Parathyroid adenoma (tissue), 2 donors: ENCODE measurements at regions not wholly inside any gene's neighbourhood (a gene's known extent, or its start where the extent isn't known, plus 50 kb on each side); places are given as distances from the start of the nearest gene placed in this dataset.

Experiments used
- H2AFZ ChIP-seq: fragments of 300-600 bp; sonication (generic); one replicate; pipeline ENCODE4 v1.7.0; 2017; ENCODE audit warnings: antibody characterized with exemption, mild to moderate bottlenecking
- H3K27ac ChIP-seq: fragments of 300-600 bp; sonication (generic); one replicate; pipeline ENCODE4 v1.7.0; 2017
- H3K27me3 ChIP-seq: fragments of 300-600 bp; sonication (generic); one replicate; pipeline ENCODE4 v1.7.0; 2017; ENCODE audit warnings: low read length; ENCODE audit not compliant: control insufficient read depth, insufficient read depth
- H3K36me3 ChIP-seq: fragments of 300-600 bp; sonication (generic); one replicate; pipeline ENCODE4 v1.7.0; 2017; ENCODE audit warnings: low read length; ENCODE audit not compliant: control insufficient read depth, insufficient read depth
- H3K4me1 ChIP-seq: fragments of 300-600 bp; sonication (generic); one replicate; pipeline ENCODE4 v1.7.0; 2017; ENCODE audit warnings: control low read depth
- H3K4me2 ChIP-seq: fragments of 300-600 bp; sonication (generic); one replicate; pipeline ENCODE4 v1.7.0; 2017; ENCODE audit warnings: low read length
- H3K4me3 ChIP-seq: fragments of 300-600 bp; sonication (generic); one replicate; pipeline ENCODE4 v1.7.0; 2017; ENCODE audit warnings: low read depth, low read length
- H3K79me2 ChIP-seq: fragments of 300-600 bp; sonication (generic); one replicate; pipeline ENCODE4 v1.7.0; 2017; ENCODE audit warnings: control low read depth
- H3K9ac ChIP-seq: fragments of 300-600 bp; sonication (generic); one replicate; pipeline ENCODE4 v1.7.0; 2017; ENCODE audit warnings: mild to moderate bottlenecking
- H3K9me3 ChIP-seq: fragments of 300-600 bp; sonication (generic); one replicate; pipeline ENCODE4 v1.7.0; 2017; ENCODE audit warnings: low read length; ENCODE audit not compliant: control insufficient read depth
- CTCF ChIP-seq: fragments of 300-600 bp; sonication (generic); IDR thresholded peaks from one replicate; pipeline ENCODE4 v1.7.0; 2017; ENCODE audit warnings: antibody characterized with exemption, mild to moderate bottlenecking
- donor health status: primary hyperparathyroidism.

- H3K27ac ChIP-seq: no peak overlapping the region
- H3K9ac ChIP-seq: no peak overlapping the region
These were observed 140.9 kb downstream of the ZNF608 start for GRCh38 chr5:124605541-124605940.

GRCh38 chr5:124604419-124604818 lies 142.0 kb downstream of the ZNF608 start:
- H3K36me3 ChIP-seq: no peaks in the 10 kb centered on the region
- H3K4me3 ChIP-seq: no peak overlapping the region
- no peak overlapping the region for H3K4me2 ChIP-seq
- H3K27ac ChIP-seq: no peak overlapping the region
- H3K27me3 ChIP-seq: no peaks in the 10 kb centered on the region
- no peak overlapping the region for H2AFZ ChIP-seq
- H3K79me2 ChIP-seq: no peaks in the 10 kb centered on the region
- no peaks in the 10 kb centered on the region for H3K4me1 ChIP-seq
- H3K9ac ChIP-seq: no peak overlapping the region
- no peak for TF ChIP-seq CTCF
- no peaks in the 10 kb centered on the region for H3K9me3 ChIP-seq

More at GRCh38 chr5:124605541-124605940, 140.9 kb downstream of the ZNF608 start:
- no peak overlapping the region for H3K4me3 ChIP-seq
- H3K36me3 ChIP-seq: no peaks in the 10 kb centered on the region
- no peaks in the 10 kb centered on the region for H3K9me3 ChIP-seq
- H3K79me2 ChIP-seq: no peaks in the 10 kb centered on the region
- no peak for TF ChIP-seq CTCF
- H2AFZ ChIP-seq: no peak overlapping the region
- H3K27me3 ChIP-seq: no peaks in the 10 kb centered on the region
- H3K4me2 ChIP-seq: no peak overlapping the region
- no peaks in the 10 kb centered on the region for H3K4me1 ChIP-seq

- Histone ChIP-seq H3K27ac (no peak overlapping the region), H3K4me1 (no peaks in the 10 kb centered on the region), H3K36me3 (no peaks in the 10 kb centered on the region), H3K9ac (no peak overlapping the region), H3K9me3 (no peaks in the 10 kb centered on the region), H2AFZ (no peak overlapping the region), H3K27me3 (no peaks in the 10 kb centered on the region), H3K4me3 (no peak overlapping the region), H3K4me2 (no peak overlapping the region), H3K79me2 (no peaks in the 10 kb centered on the region)
- TF ChIP-seq CTCF: no peak
These were observed 143.4 kb downstream of the ZNF608 start for GRCh38 chr5:124602925-124603650.

- TF ChIP-seq CTCF: no peak
- H3K27me3 ChIP-seq: no peaks in the 10 kb centered on the region
- no peaks in the 10 kb centered on the region for H3K9me3 ChIP-seq
- no peaks in the 10 kb centered on the region for H3K4me1 ChIP-seq
- H3K4me3 ChIP-seq: no peak overlapping the region
- H3K9ac ChIP-seq: no peak overlapping the region
- H3K79me2 ChIP-seq: no peaks in the 10 kb centered on the region
- H3K4me2 ChIP-seq: peak overlapping the region; percentile 8
- no peak overlapping the region for H3K27ac ChIP-seq
- H2AFZ ChIP-seq: peak overlapping the region; percentile 7
- H3K36me3 ChIP-seq: no peaks in the 10 kb centered on the region
These were observed 147.1 kb downstream of the ZNF608 start for GRCh38 chr5:124599028-124599973.
